Caki2 (cell line): ENCODE measurements at regions not wholly inside any gene's neighbourhood (a gene's known extent, or its start where the extent isn't known, plus 50 kb on each side); places are given as distances from the start of the nearest gene placed in this dataset.

ENCODE experiments used
- DNase-seq: peaks from one replicate; pipeline ENCODE4 v3.0.0-alpha.2; 2015; ENCODE audit warnings: low read depth
- in situ Hi-C: cut with HindIII; loops from 2 replicates; pipeline ENCODE4 v1.10.0; 2016; ENCODE audit warnings: low sequenced_read_pairs, low pct_unique_long_range_greater_than_20kb, mixed read lengths

GRCh38 chr11:119903389-119903788, 174.4 kb upstream of the NECTIN1 start:
- in situ Hi-C loops: no loop called here
- no peak for DNase-seq

GRCh38 chr11:119902656-119903231, 173.7 kb upstream of the NECTIN1 start:
- in situ Hi-C loops: no loop called here

GRCh38 chr11:119901657-119902577, 172.9 kb upstream of the NECTIN1 start:
- no peak for DNase-seq
- in situ Hi-C loops: no loop called here

More at GRCh38 chr11:119902656-119903231, 173.7 kb upstream of the NECTIN1 start:
- no peak for DNase-seq

GRCh38 chr11:119899997-119900396, 171.0 kb upstream of the NECTIN1 start:
- DNase-seq: no peak
- in situ Hi-C loops: no loop called here

GRCh38 chr11:119897576-119897975, 168.6 kb upstream of the NECTIN1 start:
- in situ Hi-C loops: no loop called here
- no peak for DNase-seq

GRCh38 chr11:119897046-119897440, 168.0 kb upstream of the NECTIN1 start:
- DNase-seq: no peak
- in situ Hi-C loops: no loop called here

GRCh38 chr11:119896387-119897045, 167.5 kb upstream of the NECTIN1 start:
- in situ Hi-C loops: no loop called here
- DNase-seq: no peak

- DNase-seq: no peak
- in situ Hi-C loops: no loop called here
These were observed 167.0 kb upstream of the NECTIN1 start for GRCh38 chr11:119895981-119896380.

- DNase-seq: no peak
- in situ Hi-C loops: no loop called here
These were observed 165.9 kb upstream of the NECTIN1 start for GRCh38 chr11:119894916-119895315.

GRCh38 chr11:119892311-119892808, 163.4 kb upstream of the NECTIN1 start:
- in situ Hi-C loops: no loop called here
- DNase-seq: no peak

- DNase-seq: no peak
- in situ Hi-C loops: no loop called here
These were observed 162.2 kb upstream of the NECTIN1 start for GRCh38 chr11:119891055-119891768.

GRCh38 chr11:119890466-119890865, 161.5 kb upstream of the NECTIN1 start:
- DNase-seq: no peak
- in situ Hi-C loops: no loop called here

GRCh38 chr11:119889728-119890280, 160.8 kb upstream of the NECTIN1 start:
- in situ Hi-C loops: no loop called here
- DNase-seq: no peak

- in situ Hi-C loops: no loop called here
- DNase-seq: no peak
These were observed 160.1 kb upstream of the NECTIN1 start for GRCh38 chr11:119889111-119889510.

- in situ Hi-C loops: no loop called here
- no peak for DNase-seq
These were observed 159.1 kb upstream of the NECTIN1 start for GRCh38 chr11:119888119-119888518.

GRCh38 chr11:119886667-119887230, 157.7 kb upstream of the NECTIN1 start:
- in situ Hi-C loops: no loop called here
- DNase-seq: no peak

GRCh38 chr11:119885861-119886567, 157.0 kb upstream of the NECTIN1 start:
- in situ Hi-C loops: no loop called here
- no peak for DNase-seq
